Keratinocyte (primary cell): ENCODE measurements at regions not wholly inside any gene's neighbourhood (a gene's known extent, or its start where the extent isn't known, plus 50 kb on each side); places are given as distances from the start of the nearest gene placed in this dataset.

ENCODE experiments used
- DNase-seq: peaks from one replicate; pipeline ENCODE4 v3.0.0-alpha.2; 2011; ENCODE audit warnings: low read depth, missing footprints, low spot score
- FAIRE-seq: peaks from 2 replicates; lab custom pipeline; 2011; peaks lifted over from hg19 to GRCh38; lab: Jason Lieb, UNC
- H2AFZ ChIP-seq: 2 replicates; pipeline ENCODE4 v1.6.0; 2012; ENCODE audit warnings: low read length, control low read depth, inconsistent platforms; ENCODE audit not compliant: control insufficient read depth
- H3K27ac ChIP-seq: 2 replicates; pipeline ENCODE4 v1.5.1; 2011; ENCODE audit warnings: low read length; ENCODE audit not compliant: control insufficient read depth, insufficient read depth
- H3K27me3 ChIP-seq: 3 replicates; pipeline ENCODE4 v1.6.0; 2011; ENCODE audit warnings: low read length; ENCODE audit not compliant: control insufficient read depth, insufficient read depth; ENCODE audit errors: extremely low read depth
- H3K36me3 ChIP-seq, 2 experiments: 2 replicates in 1 of 2; 3 replicates in 1 of 2; pipeline ENCODE4 v1.5.1; 2011; ENCODE audit warnings: low read length in 2 of 2, mild to moderate bottlenecking in 1 of 2; ENCODE audit not compliant: control insufficient read depth in 2 of 2, insufficient read depth in 2 of 2; ENCODE audit errors: extremely low read depth in 1 of 2
- H3K4me1 ChIP-seq: 3 replicates; pipeline ENCODE4 v1.5.1; 2011; ENCODE audit warnings: low read length; ENCODE audit not compliant: control insufficient read depth, insufficient read depth; ENCODE audit errors: extremely low read depth
- H3K4me2 ChIP-seq: 3 replicates; pipeline ENCODE4 v1.6.0; 2011; ENCODE audit warnings: low read depth, low read length; ENCODE audit not compliant: control insufficient read depth, insufficient read depth; ENCODE audit errors: extremely low read depth
- H3K4me3 ChIP-seq, 3 experiments: fragments of 200-600 bp in 1 of 3; sonication (generic) in 1 of 3; 2 replicates in 2 of 3; 3 replicates in 1 of 3; pipeline ENCODE4 v1.5.1; 2011 to 2016; ENCODE audit warnings: low read length in 3 of 3, mild to moderate bottlenecking in 3 of 3, control low read depth in 2 of 3, inconsistent platforms in 1 of 3, low read depth in 1 of 3, mixed read lengths in 1 of 3, mixed run types in 1 of 3, moderate library complexity in 1 of 3; ENCODE audit not compliant: control insufficient read depth in 2 of 3, insufficient read depth in 2 of 3; ENCODE audit errors: extremely low read depth in 1 of 3
- H3K79me2 ChIP-seq: 2 replicates; pipeline ENCODE4 v1.6.0; 2012; ENCODE audit warnings: low read length; ENCODE audit not compliant: control insufficient read depth, insufficient read depth
- H3K9ac ChIP-seq: 3 replicates; pipeline ENCODE4 v1.6.0; 2011; ENCODE audit warnings: low read length; ENCODE audit not compliant: control insufficient read depth, insufficient read depth; ENCODE audit errors: extremely low read depth
- H3K9me1 ChIP-seq: 3 replicates; pipeline ENCODE4 v1.6.0; 2011; ENCODE audit warnings: low read length; ENCODE audit not compliant: control insufficient read depth, insufficient read depth; ENCODE audit errors: extremely low read depth
- H3K9me3 ChIP-seq: 2 replicates; pipeline ENCODE4 v1.5.1; 2012; ENCODE audit warnings: low read depth, low read length; ENCODE audit not compliant: control insufficient read depth
- H4K20me1 ChIP-seq: 3 replicates; pipeline ENCODE4 v1.6.0; 2011; ENCODE audit warnings: low read length; ENCODE audit not compliant: control insufficient read depth, insufficient read depth; ENCODE audit errors: extremely low read depth
- EZH2 ChIP-seq: IDR thresholded peaks from one replicate; pipeline ENCODE4 v1.6.1; 2012; ENCODE audit warnings: inconsistent platforms, mild to moderate bottlenecking, low read length, moderate library complexity
- dilution Hi-C: fragments of 300-500 bp; cut with MboI; formaldehyde crosslinking; loops from one replicate; pipeline ENCODE4 v1.7.0; 2020; ENCODE audit warnings: low sequenced_read_pairs; ENCODE audit not compliant: extremely low pct_ligation_motif_present
- TF ChIP-seq, protein P1 (sequence below), 3 experiments: IDR thresholded peaks in 1 of 3; conservative IDR thresholded peaks in 1 of 3; optimal IDR thresholded peaks in 1 of 3; 2 replicates in 2 of 3; 3 replicates in 1 of 3; pipeline versions ENCODE3 to v1.5.1; 2011; ENCODE audit warnings: low read length in 3 of 3, mild to moderate bottlenecking in 3 of 3, moderate library complexity in 2 of 3, control low read depth in 1 of 3, inconsistent platforms in 1 of 3; ENCODE audit not compliant: insufficient read depth in 2 of 3; ENCODE audit errors: extremely low read depth in 1 of 3

DNA sequence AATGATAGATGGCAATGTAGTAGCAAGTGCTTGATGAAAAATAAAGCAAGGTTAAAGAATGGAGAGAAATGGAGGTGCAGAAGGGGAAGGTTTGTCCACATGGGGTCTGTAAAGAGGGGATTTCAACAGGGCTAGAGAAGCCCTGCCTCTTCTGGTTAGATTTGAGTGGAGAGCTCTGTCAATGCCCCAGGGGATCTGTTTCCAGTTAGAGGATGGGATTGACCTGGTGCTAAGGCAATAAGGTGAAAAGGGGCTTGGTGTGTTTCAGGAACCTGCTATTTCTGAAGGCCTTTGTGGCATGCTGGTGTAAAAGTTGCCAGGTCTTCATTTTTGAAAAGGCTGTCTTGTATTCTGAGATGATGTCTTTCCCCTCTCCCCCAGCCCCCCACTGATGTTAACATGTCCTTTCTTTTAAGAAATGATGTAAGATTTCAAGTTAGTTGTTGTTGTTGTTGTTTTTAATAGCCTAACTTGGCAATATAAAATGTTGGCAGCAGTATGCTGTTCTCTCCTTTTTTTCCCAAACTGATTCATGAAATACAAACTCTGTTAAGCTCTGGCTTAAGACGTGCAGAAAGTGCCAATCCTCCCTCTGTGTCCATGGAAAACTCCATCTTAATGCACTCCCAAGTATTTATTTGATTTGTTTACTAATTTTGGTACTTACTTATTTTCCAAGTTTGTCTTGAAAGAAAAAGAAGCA is 370.3 kb upstream of the ADGRL2 start:
- dilution Hi-C loops = no loop called here
- Histone ChIP-seq H3K36me3 (no peaks in the 10 kb centered on the region), H3K27me3 (no peaks in the 10 kb centered on the region), H3K4me3 (no peak overlapping the region), H3K9me3 (no peaks in the 10 kb centered on the region), H3K9ac (no peak overlapping the region), H3K27ac (no peak overlapping the region), H3K4me1 (no peaks in the 10 kb centered on the region), H3K4me2 (no peak overlapping the region), H3K79me2 (no peaks in the 10 kb centered on the region), H4K20me1 (no peaks in the 10 kb centered on the region), H2AFZ (no peak overlapping the region), H3K9me1 (no peaks in the 10 kb centered on the region)
- TF ChIP-seq, protein P1, sequence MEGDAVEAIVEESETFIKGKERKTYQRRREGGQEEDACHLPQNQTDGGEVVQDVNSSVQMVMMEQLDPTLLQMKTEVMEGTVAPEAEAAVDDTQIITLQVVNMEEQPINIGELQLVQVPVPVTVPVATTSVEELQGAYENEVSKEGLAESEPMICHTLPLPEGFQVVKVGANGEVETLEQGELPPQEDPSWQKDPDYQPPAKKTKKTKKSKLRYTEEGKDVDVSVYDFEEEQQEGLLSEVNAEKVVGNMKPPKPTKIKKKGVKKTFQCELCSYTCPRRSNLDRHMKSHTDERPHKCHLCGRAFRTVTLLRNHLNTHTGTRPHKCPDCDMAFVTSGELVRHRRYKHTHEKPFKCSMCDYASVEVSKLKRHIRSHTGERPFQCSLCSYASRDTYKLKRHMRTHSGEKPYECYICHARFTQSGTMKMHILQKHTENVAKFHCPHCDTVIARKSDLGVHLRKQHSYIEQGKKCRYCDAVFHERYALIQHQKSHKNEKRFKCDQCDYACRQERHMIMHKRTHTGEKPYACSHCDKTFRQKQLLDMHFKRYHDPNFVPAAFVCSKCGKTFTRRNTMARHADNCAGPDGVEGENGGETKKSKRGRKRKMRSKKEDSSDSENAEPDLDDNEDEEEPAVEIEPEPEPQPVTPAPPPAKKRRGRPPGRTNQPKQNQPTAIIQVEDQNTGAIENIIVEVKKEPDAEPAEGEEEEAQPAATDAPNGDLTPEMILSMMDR (optimal IDR thresholded peaks at IDR 0.05 in 1 of 3, IDR thresholded peaks at IDR 0.05 in 1 of 3, conservative IDR thresholded peaks at IDR 0.05 in 1 of 3; ENCODE audit: extremely low read depth in 1 of 3, insufficient read depth in 2 of 3, low read length in 3 of 3) = no peak
- TF ChIP-seq EZH2 = no peak
- FAIRE-seq (no peak), DNase-seq (no peak)

DNA sequence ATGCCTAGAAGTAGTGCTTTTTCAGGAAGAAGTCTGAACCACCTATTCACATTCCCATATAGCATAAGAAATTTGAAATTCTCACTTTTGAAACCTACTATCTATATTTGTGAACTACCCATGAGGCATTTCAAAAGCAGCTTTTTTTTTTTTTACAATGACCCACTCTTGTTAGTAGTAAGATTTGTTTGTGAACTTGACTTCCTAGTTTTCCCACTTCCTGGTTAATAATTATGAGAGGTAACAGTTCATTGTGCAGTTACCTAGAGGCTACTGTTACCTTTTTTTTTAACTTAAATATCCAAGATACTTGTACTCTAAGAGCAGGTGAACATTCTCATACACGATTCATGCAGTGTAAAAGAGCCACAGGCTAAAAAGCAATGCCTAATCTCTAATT is 371.7 kb upstream of the ADGRL2 start:
- no peak overlapping the region for H3K9ac ChIP-seq
- no peak for TF ChIP-seq EZH2
- TF ChIP-seq, protein P1 (optimal IDR thresholded peaks at IDR 0.05 in 1 of 3, IDR thresholded peaks at IDR 0.05 in 1 of 3, conservative IDR thresholded peaks at IDR 0.05 in 1 of 3; ENCODE audit: extremely low read depth in 1 of 3, insufficient read depth in 2 of 3, low read length in 3 of 3) = no peak
- no peaks in the 10 kb centered on the region for H3K4me1 ChIP-seq
- no peaks in the 10 kb centered on the region for H3K27me3 ChIP-seq
- H4K20me1 ChIP-seq = no peaks in the 10 kb centered on the region
- FAIRE-seq (no peak), DNase-seq (no peak)
- H3K27ac ChIP-seq = no peak overlapping the region
- no peaks in the 10 kb centered on the region for H3K9me1 ChIP-seq
- no peak overlapping the region for H3K4me3 ChIP-seq
- no peaks in the 10 kb centered on the region for H3K36me3 ChIP-seq
- H3K4me2 ChIP-seq = no peak overlapping the region
- H3K9me3 ChIP-seq = no peaks in the 10 kb centered on the region
- H3K79me2 ChIP-seq = no peaks in the 10 kb centered on the region
- dilution Hi-C loops = no loop called here
- no peak overlapping the region for H2AFZ ChIP-seq
